ENCODE measurements at regions not wholly inside any gene's neighbourhood (a gene's known extent, or its start where the extent isn't known, plus 50 kb on each side); places are given as distances from the start of the nearest gene placed in this dataset.

DNA sequence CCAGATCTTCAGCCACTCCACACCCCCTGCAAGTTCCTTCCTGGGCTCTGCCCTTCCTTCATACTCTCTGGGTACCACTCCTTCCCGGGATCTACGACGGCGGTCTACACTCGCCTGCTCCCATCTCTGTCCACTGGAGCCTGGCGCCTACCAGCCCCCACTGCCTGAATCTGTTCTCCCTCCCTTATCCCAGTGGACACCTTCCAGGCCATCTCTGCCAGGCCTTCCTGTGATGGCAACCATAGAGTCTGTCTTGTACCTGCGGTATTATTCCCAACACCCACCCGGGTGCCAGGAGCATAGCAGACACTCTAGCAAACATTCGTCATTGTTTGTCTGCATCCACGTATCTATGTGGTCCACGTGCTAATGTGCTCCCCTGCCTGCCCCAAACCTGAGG lies 140.9 kb downstream of the ZFP36L2 start:
- TF ChIP-seq EZH2 (IDR thresholded peaks at IDR 0.05; ENCODE audit: borderline replicate concordance), result no peak
- TF ChIP-seq, protein P1, sequence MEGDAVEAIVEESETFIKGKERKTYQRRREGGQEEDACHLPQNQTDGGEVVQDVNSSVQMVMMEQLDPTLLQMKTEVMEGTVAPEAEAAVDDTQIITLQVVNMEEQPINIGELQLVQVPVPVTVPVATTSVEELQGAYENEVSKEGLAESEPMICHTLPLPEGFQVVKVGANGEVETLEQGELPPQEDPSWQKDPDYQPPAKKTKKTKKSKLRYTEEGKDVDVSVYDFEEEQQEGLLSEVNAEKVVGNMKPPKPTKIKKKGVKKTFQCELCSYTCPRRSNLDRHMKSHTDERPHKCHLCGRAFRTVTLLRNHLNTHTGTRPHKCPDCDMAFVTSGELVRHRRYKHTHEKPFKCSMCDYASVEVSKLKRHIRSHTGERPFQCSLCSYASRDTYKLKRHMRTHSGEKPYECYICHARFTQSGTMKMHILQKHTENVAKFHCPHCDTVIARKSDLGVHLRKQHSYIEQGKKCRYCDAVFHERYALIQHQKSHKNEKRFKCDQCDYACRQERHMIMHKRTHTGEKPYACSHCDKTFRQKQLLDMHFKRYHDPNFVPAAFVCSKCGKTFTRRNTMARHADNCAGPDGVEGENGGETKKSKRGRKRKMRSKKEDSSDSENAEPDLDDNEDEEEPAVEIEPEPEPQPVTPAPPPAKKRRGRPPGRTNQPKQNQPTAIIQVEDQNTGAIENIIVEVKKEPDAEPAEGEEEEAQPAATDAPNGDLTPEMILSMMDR (IDR thresholded peaks at IDR 0.05; ENCODE audit: poor library complexity), result no peak
